ENCODE measurements at regions not wholly inside any gene's neighbourhood (a gene's known extent, or its start where the extent isn't known, plus 50 kb on each side); places are given as distances from the start of the nearest gene placed in this dataset.

DNA sequence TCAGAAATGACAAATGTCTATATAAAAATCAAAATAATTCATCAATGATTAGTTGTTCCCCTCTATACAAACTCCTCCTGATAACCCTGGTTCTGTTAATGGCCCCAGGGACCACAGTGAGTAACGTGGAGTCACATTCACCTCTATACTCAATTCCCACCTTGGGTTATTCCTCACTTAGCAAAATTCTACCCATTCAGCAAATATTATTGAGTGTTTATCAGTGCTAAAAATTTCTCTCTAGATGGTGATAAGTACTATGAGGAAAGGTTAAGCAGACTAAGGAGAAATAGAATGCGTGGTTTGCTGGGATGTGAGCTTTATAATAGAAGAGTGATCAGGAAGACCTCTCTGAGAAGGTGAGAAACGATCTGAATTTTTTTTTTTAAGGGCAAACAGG lies 1124.5 kb downstream of the BCL11A start:
- no peak for DNase-seq (ENCODE audit: low spot score)
- in situ Hi-C loops (cut with HindIII; ENCODE audit: low sequenced_read_pairs) = no loop called here

DNA sequence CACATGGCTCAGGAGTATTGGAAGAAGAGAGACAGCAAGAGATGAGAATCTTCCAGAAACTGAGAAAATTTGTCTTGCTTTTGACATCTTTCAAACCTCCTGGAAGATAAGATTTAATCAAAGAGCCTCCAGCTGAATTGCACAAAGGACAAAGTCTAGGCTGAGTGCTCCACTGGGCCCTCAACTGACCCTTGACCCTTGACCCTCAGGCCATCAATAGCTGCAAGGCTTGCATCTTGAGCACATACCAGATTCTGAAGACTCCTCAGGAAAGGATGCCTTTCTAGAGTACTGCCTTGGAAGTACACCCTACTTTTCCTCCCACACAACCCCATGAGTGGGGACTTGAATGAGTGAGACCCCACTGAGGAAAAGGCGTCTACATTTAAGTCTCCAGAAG lies 1125.5 kb downstream of the BCL11A start:
- no peak for DNase-seq (ENCODE audit: low spot score)
- in situ Hi-C loops (cut with HindIII; ENCODE audit: low sequenced_read_pairs) = no loop called here

DNA sequence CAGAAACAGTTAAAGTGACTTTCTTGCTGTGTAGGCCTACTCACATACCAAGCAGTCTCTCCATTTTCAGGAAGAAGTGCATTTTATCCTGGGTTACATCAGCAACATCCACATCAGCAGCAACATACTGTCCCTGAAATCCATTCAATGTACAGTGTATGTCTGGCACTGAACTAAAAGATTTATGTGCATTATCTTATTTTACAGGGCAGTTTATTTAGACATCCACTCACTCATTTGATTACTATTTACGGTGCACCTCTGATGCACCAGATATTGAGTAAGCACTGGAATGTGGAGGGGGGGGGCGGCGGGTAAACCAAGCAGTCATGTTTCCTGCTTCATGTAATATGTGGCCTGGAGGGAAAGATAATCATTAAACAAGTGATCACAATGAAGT lies 1128.2 kb downstream of the BCL11A start:
- in situ Hi-C loops (cut with HindIII; ENCODE audit: low sequenced_read_pairs) = no loop called here
- no peak for DNase-seq (ENCODE audit: low spot score)

DNA sequence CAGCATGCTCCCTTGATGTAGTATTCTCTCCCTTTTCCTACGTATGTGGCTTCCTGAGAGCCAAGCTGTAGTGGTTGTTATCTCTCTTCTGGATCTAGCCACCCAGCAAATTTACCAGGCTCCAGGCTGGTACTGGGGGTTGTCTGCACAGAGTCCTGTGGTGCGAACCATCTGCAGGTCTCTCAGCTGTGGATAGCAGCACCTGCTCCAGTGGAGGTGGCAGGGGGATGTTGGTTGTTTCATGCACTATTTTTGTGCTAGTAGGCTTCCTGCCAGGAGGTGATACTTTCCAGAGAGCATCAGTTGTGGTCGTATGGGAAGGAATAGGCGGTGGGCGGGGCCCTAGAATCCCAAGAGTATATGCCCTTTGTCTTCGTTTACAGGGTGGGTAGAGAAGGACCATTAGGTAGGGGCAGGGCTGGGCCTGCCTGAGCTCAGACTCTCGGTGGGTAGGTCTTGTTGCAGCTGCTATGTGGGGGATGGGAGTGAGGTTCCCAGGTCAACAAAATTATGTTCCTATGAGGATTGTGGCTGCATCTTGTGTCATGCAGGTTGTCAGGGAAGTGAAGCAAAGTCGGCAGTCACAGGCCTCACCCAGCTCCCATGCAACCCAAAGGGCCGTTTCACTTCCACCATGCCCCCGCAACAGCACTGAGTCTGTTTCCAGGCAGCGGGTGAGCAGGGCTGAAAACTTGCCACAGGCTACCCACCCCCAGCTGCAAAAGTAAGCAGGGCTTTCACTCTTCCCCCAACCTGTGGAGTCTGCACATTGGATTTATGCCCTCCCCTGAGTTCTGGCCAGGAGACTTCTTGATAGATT lies 1139.5 kb downstream of the BCL11A start:
- in situ Hi-C loops (cut with HindIII; ENCODE audit: low sequenced_read_pairs) = no loop called here
- no peak for DNase-seq (ENCODE audit: low spot score)

DNA sequence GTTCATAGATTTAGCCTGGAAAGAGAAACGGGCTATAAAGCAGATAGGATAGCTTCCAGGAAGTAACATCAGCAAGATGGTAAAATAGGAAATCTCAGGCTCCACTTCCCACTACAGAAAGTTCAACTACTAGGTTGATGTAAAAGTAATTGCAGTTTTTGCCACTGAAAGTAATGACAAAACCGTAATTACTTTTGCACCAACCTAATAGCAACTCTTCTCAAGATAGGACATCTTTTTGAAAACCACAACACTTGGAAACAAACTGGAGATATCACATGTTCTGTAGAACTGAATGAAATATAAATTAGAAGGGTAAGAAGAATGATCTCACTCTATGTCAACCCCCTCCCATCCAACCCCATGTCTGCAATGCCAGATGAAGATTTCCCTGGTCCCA lies 1154.3 kb downstream of the BCL11A start:
- in situ Hi-C loops (cut with HindIII; ENCODE audit: low sequenced_read_pairs) = no loop called here
- DNase-seq (ENCODE audit: low spot score) = no peak

DNA sequence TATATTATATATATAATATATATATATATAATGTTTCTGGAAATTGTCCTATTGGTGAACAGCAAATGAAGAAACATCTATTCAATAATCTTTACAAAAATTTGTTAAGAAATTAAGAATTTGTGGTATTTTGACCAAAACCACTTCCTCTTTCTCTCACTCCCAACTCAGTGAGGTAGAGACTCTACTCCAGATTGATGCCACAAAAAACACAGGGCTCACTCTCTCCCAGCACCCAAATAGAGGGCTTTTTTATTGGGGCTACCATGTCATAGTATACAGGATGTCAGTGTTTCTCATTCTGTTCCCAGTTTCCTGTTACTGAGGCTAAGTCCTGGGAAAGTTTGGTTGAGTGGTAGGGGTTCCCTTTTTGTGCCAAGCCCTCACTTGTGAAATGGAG lies 1155.4 kb downstream of the BCL11A start:
- in situ Hi-C loops (cut with HindIII; ENCODE audit: low sequenced_read_pairs) = no loop called here

DNA sequence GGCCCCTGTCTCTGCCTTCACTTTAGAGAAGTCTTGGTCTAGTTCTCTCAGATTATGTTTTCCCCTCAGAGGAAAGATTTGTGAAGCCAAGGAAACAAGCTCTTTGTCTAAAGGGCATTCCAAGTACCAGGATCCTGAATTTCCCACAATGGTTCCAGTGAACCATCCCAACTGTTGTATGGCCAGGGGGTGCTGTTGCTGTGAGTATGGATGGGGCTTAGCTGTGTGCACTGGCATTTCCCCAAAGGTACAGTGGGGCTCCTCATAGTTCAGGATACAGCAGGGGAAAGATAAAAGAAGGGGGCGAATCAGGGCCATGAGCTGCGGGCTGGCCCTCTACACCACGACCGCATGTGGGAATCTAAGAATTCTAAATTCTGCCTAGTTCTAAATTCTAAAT lies 1154.0 kb upstream of the FANCL start:
- in situ Hi-C loops (cut with HindIII; ENCODE audit: low sequenced_read_pairs) = no loop called here
- no peak for DNase-seq (ENCODE audit: low spot score)

More for the DNA sequence above, 1155.4 kb downstream of the BCL11A start:
- no peak for DNase-seq (ENCODE audit: low spot score)

DNA sequence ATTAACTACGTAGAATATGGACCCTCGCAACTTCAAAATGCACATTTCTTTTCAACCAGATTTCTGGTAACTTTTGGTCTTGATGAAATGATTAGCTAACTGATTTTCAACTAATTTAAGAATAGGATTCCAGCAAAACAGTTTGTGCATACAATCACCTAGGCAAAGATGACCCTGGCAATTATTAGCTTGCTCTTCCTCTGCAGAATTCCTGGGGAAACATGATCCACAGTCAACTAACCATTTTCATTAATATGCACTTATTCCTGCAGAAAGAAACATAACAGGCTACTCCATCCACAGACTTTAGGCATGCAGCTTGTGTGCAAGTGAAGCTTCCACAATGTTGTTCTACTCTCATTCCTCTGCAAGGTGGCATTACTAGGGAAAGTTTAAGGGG lies 1150.8 kb upstream of the FANCL start:
- in situ Hi-C loops (cut with HindIII; ENCODE audit: low sequenced_read_pairs) = no loop called here

DNA sequence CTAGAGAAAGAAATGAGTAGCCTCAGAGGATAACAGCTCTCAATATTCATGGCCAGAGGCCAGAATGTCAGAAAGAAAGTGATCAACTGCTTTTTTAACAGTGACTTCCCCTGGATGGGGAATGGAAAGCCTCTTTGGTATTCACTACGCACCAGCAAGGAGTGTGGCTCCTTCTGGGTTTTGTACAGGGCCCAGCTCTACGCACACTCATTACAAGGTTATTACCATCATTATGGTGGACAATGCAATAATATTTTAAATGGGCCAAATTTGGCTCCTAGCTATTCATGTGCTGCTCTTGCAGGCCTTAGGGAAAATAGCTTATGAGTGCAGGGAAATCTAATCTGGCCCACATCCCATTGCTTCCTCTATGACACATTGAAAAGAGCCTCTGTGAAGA lies 1149.5 kb upstream of the FANCL start:
- in situ Hi-C loops (cut with HindIII; ENCODE audit: low sequenced_read_pairs) = no loop called here
- DNase-seq (ENCODE audit: low spot score) = no peak

More for the DNA sequence above, 1150.8 kb upstream of the FANCL start:
- no peak for DNase-seq (ENCODE audit: low spot score)

DNA sequence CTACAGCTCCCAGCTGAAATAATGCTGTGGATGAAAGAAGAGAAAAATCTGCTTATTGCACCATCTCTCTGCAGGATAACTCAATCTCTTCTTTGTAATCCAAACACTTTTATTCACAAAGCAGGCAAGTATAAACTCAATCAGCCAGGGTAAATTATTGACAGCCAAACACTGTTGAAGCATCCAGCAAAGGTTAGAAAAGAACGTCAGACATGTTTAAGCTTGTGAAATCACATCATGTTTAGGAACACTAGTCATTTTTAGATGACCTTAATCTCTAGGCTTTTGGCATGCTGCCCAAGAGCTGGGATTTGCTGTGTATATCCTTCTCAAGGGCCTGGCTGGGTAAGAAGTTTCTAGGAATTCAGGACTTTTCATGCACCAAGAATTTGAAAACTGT lies 1148.1 kb upstream of the FANCL start:
- in situ Hi-C loops (cut with HindIII; ENCODE audit: low sequenced_read_pairs) = no loop called here
- peak; percentile 1 for DNase-seq (ENCODE audit: low spot score)

DNA sequence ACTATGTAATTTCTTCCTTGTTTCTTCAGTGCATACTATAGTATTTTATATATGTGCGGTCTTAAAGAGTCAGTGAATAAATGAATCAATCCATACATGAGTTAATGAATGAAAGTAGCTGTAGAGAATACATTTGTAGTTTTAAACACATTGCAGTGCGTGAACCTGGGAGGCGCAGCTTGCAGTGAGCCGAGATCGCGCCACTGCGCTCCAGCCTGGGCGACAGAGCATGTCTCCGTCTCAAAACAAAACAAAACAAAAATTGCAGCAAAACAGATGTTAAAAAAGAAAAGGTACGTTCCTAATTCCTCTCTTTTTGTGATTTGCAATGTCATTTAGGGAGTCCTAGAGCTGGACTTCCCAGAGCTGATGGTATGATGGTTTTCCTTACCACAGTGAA lies 1144.8 kb upstream of the FANCL start:
- in situ Hi-C loops (cut with HindIII; ENCODE audit: low sequenced_read_pairs) = no loop called here
- no peak for DNase-seq (ENCODE audit: low spot score)

DNA sequence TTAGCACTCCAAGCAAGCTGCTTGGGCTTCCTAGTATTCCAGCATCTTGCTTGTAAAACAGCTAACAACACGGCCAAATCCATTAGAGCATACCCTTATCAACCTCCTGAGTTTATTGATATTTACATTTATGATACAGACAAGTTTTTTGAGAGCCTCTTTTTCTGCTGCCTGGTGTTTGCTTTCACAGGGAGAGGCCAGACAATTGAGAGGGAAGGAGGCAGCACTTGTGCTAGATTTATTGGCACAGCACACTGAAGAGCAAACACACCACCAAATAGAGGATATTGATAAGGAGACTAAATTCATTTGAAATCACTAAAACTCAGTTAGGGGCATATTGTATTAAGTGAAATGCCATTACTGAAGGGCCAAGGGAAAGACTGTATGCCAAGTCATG lies 1142.3 kb upstream of the FANCL start:
- no peak for DNase-seq (ENCODE audit: low spot score)
- in situ Hi-C loops (cut with HindIII; ENCODE audit: low sequenced_read_pairs) = no loop called here

DNA sequence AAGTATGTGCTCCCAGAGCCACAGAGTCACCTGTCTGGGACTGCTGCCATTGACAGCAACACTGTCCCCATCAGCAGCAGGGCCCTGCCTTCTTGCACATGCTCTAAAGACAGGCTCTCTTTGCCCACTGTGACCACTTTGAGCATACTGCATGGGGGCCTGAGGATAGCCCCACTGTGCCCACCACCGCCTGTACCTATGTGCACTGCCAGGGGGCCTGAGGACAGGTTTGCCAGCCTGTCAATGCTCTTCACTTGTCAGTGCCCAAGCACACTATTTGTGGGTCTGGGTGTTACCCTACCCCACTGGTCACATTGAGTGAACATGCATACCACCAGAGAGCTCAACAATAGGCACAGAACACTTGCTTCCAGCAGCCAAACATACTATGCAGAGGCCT lies 1137.0 kb upstream of the FANCL start:
- in situ Hi-C loops (cut with HindIII; ENCODE audit: low sequenced_read_pairs) = no loop called here
- DNase-seq (ENCODE audit: low spot score) = no peak

DNA sequence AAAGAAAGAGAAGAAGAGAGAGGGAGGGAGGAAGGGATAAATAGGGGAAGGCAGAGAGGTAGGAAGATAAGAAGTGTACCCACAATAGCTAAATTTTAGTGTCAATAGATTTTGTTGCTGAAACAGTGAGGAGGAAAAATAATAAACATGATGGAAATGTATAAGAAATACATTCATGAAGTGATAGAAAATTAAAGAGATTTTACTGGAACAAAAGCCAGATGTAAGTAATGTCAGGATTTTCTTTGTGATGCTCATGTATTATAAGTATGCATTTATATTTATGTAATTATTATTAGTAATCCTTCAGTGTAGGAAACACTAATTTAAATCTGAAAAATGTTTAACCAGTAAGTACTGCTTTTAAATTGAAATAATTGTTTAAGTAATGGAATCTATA lies 1125.2 kb upstream of the FANCL start:
- in situ Hi-C loops (cut with HindIII; ENCODE audit: low sequenced_read_pairs) = no loop called here
- DNase-seq (ENCODE audit: low spot score) = no peak

DNA sequence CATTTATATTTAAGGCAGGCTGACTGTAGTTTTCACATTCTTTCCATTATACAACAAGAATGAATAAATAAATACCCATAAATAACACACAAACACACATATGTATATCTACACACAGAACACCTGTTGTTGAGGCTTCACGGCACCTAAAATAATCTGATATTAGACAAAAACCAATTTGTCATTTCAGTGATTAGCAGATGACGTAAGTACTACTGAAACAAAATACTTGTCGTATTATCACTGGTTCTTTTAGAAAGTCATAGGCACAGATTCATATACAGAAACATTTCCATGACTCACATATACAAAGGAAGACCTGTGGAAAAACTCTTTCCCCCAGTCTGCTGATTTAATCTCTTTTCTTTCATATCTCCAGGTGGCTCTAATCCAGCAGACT lies 1113.4 kb upstream of the FANCL start:
- DNase-seq (ENCODE audit: low spot score) = no peak
- in situ Hi-C loops (cut with HindIII; ENCODE audit: low sequenced_read_pairs) = no loop called here

DNA sequence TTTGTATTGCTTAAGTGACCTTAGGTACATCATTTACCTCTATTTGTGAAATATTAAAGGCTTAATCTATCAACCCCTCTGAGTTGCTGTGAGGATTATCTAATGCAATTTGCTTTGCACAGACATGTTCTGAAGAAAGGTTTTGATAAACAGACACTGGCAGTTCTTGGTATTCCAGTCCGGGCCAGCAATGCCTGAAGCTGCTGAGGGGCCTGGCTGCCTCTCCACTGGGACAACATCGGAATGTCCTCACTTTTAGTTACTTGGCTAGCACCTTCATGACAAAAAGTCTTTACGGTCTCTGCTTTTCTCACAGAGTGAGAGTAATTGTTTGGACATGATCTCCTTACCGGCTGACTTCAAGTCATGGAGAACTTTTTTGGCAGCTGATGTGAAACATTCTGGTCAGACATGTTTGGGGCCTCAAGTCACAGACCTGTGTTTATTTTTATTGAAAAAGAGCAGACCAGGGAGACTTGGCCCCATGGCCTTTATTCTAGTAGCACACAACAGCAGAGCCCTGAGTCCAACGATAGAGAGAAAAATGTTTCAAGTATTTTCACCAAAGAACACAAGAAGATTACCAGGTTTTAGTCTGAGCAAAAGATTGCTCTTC lies 1112.3 kb upstream of the FANCL start:
- DNase-seq (ENCODE audit: low spot score) = no peak
- in situ Hi-C loops (cut with HindIII; ENCODE audit: low sequenced_read_pairs) = no loop called here

DNA sequence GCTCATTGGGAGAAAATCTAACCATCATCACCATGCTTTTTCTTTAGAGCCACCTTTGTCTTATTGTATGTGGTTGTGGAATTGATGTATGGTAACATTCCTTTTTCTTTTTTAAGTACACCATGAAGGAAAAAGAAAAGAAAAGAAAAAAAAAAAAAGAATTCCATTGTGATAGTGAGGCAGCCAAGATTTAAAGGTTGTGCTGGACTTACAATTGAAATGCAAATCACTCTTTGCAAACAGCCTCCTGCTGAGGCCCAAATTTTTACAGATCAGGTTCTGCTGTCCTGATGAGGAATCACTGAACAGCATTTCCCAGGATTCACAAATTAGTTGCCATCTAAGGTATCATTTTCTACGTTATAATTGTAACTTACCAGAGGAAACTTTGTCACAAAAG lies 1101.0 kb upstream of the FANCL start:
- in situ Hi-C loops (cut with HindIII; ENCODE audit: low sequenced_read_pairs) = no loop called here
- no peak for DNase-seq (ENCODE audit: low spot score)

DNA sequence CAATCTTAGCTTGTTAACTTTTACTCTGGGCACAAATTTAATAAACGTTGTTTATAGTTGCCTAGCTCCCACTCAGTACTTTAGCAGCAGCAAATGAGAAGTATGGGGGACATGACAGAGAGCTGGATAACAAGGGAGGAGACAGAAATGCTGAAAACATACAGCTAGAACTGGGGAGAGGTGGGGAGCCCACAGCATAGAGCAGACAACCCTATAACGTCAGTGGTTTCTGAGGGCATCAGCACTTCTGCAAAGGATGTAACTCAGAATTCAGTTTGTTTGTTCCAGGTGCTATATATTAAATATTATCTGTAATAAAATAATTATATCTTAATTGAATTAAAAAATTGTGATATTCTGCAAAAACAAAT lies 1098.7 kb upstream of the FANCL start:
- in situ Hi-C loops (cut with HindIII; ENCODE audit: low sequenced_read_pairs) = no loop called here
- DNase-seq (ENCODE audit: low spot score) = no peak

DNA sequence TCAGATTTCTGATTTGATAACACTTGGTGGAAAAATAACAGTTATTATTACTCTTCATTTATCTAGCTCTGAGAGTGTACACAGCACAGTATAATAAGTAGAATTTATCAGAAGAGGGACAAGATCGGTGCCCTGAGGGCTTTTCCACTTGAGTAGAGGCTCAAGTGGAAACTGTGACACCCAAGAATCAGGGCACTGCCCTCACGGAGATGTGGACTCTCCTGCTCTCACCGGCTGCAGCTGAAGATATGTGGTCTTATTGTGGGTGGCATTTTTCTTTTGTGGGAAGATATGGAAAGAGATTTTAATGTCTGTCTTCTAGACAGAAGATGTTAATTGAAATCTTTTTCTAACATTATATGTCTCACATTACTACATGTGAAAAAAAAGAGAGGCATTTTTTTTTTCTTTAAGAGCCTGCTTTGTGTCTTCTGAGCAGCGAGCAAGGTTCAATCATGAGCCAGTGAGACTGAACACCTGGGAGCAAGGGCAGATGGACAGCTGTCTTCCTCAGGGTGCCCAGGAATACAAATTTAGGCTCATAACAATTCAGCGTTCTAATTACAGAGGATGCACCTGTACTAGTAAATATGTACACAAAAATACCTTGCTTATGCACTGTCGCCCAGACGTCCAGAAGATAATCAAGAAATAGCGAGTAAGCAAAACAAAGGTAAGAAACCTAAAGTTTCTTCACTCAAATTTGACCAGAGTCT lies 1098.2 kb upstream of the FANCL start:
- in situ Hi-C loops (cut with HindIII; ENCODE audit: low sequenced_read_pairs) = no loop called here
- no peak for DNase-seq (ENCODE audit: low spot score)

DNA sequence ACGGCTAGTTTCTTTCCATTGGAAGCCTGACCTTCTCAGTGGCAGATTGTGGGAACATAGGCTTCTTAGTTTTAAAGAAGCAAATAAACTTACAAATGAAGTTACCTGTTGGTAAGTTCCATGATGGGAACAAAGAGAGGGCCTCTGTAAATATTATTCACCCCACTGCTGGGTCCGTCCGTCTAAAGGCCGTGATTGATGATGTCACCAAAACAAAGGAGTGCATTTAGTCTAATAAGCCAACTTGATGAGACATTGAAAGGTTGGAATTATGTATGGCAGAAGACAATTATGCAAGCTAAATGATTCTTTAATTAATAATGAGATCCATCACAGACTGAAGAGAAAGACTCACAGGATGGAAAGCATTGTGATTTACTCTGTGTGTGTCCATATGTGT lies 1091.9 kb upstream of the FANCL start:
- in situ Hi-C loops (cut with HindIII; ENCODE audit: low sequenced_read_pairs) = no loop called here
- no peak for DNase-seq (ENCODE audit: low spot score)
